BE2C (cell line): ENCODE measurements at regions not wholly inside any gene's neighbourhood (a gene's known extent, or its start where the extent isn't known, plus 50 kb on each side); places are given as distances from the start of the nearest gene placed in this dataset.

ENCODE experiments used
- DNase-seq: peaks from one replicate; pipeline ENCODE4 v3.0.0-alpha.2; 2020
- H3K27me3 ChIP-seq: fragments of 250-450 bp; sonication (Bioruptor Pico); 2 replicates; pipeline ENCODE4 v1.5.1; 2020; ENCODE audit warnings: mild to moderate bottlenecking
- H3K36me3 ChIP-seq: fragments of 250-450 bp; sonication (Bioruptor Pico); 2 replicates; pipeline ENCODE4 v1.5.1; 2020; ENCODE audit warnings: mild to moderate bottlenecking
- H3K4me1 ChIP-seq: fragments of 250-450 bp; sonication (Bioruptor Pico); 2 replicates; pipeline ENCODE4 v1.5.1; 2020
- H3K4me3 ChIP-seq: 2 replicates; pipeline ENCODE4 v1.5.1; 2011; ENCODE audit warnings: low read depth, low read length
- H3K9me3 ChIP-seq: fragments of 250-450 bp; sonication (Bioruptor Pico); 2 replicates; pipeline ENCODE4 v1.5.1; 2020
- TF ChIP-seq, protein P1 (sequence below): IDR thresholded peaks from 2 replicates; pipeline ENCODE4 v1.5.1; 2012; ENCODE audit warnings: mild to moderate bottlenecking, low read depth, low read length

DNA sequence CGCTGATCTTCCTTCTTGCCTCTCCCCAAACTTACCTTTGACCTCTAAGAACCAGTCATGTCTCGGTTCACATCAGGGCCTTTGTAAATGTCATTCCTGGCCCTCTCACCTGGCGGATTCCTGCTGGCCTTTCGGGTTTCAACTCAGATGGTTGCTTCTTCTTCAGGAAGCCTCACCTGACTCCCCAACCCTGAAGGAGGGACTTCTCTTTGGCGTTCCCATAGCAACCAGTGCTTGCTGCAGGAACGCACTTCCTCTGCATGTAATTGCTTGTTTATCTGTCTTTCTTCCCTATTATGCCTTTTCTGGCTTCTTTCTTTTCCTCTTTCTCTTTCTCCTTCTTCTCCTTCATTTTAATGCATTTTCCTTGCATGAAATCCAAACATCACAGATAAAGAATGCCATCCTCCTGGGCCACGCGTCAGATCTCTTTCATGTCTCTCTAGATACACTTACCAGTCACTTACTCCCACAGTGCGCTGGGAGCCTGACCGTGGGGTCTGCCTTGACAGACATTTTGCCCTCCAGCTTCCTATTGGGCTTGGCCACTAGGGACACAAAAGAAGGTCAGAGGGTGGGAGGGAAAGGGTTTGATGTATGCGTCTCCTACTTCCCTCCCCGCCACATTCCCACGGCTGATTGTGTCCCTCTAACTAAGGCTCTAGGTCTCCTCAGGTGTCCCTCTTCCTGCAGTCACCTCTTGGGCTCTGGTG is 295.7 kb upstream of the TSHZ2 start:
- Histone ChIP-seq H3K4me3 (no peak overlapping the region), H3K4me1 (no peaks in the 10 kb centered on the region), H3K36me3 (no peaks in the 10 kb centered on the region), H3K9me3 (no peaks in the 10 kb centered on the region), H3K27me3 (peaks cover 21% of the 10 kb centered on the region)
- DNase-seq: no peak
- TF ChIP-seq, protein P1, sequence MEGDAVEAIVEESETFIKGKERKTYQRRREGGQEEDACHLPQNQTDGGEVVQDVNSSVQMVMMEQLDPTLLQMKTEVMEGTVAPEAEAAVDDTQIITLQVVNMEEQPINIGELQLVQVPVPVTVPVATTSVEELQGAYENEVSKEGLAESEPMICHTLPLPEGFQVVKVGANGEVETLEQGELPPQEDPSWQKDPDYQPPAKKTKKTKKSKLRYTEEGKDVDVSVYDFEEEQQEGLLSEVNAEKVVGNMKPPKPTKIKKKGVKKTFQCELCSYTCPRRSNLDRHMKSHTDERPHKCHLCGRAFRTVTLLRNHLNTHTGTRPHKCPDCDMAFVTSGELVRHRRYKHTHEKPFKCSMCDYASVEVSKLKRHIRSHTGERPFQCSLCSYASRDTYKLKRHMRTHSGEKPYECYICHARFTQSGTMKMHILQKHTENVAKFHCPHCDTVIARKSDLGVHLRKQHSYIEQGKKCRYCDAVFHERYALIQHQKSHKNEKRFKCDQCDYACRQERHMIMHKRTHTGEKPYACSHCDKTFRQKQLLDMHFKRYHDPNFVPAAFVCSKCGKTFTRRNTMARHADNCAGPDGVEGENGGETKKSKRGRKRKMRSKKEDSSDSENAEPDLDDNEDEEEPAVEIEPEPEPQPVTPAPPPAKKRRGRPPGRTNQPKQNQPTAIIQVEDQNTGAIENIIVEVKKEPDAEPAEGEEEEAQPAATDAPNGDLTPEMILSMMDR: no peak

DNA sequence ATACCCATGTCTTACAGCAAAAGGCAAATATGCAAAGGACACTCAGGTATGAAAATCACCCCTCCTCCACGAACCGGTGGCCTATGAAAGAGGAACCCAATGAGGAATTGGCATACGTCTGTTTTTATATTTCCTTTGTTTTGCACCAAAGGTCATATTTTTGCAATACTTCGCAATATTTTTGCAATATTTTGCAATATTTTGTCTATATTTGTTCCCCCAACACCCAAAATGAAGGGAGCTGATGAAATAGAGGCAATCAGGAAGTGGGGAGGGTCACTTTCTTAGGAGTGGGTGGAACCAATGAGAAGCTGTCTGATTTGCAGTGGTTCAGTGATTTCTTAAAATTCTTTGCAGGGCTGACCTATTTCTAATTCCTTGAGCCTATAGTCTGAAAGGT is 296.8 kb upstream of the TSHZ2 start:
- TF ChIP-seq, protein P1: no peak
- Histone ChIP-seq H3K9me3 (no peaks in the 10 kb centered on the region), H3K4me3 (no peak overlapping the region), H3K36me3 (no peaks in the 10 kb centered on the region), H3K27me3 (peaks cover 21% of the 10 kb centered on the region), H3K4me1 (no peaks in the 10 kb centered on the region)
- DNase-seq: no peak

DNA sequence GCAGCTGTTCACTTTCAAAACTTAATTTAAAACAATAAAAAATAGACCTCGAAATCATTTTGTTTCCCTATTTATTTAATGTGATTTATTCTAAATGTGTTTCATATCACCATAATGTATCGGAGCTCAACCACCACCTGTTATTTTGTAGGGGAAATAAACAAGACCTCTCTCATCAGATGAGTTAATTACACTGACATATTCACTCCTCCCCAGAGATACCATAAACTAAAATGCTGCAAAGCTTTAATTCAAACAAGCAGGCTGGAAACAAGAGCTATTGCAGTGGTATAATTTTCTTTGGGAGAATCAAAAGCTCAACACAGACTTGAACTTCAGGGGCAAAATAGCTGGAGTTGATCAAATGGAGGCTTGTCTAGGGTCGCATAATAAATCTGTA is 303.5 kb upstream of the TSHZ2 start:
- Histone ChIP-seq H3K27me3 (no peaks in the 10 kb centered on the region; the same call in 1 of the 2 replicates), H3K4me3 (no peak overlapping the region), H3K36me3 (no peaks in the 10 kb centered on the region), H3K4me1 (no peaks in the 10 kb centered on the region), H3K9me3 (no peaks in the 10 kb centered on the region)
- DNase-seq: no peak
- TF ChIP-seq, protein P1: no peak

DNA sequence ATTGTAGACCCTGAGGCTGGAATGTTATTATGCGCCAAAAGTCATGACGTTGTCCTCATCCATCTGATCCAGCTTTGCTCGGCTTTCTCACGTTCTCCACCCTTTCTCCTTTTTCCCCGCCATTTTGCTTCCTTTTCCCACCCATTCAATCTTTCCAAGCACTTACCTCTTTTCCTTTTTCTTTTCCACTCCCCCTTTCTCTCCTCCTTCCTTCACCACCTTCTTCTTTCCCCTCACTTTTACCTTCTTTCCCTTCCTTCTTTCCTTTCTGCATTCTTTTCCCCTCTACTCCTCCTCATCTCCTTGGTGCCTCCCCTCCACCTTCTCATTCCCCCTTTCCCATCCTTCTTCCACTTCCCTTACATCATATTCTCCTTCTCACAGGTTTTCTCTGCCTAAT is 304.8 kb upstream of the TSHZ2 start:
- H3K36me3 ChIP-seq: no peaks in the 10 kb centered on the region

DNA sequence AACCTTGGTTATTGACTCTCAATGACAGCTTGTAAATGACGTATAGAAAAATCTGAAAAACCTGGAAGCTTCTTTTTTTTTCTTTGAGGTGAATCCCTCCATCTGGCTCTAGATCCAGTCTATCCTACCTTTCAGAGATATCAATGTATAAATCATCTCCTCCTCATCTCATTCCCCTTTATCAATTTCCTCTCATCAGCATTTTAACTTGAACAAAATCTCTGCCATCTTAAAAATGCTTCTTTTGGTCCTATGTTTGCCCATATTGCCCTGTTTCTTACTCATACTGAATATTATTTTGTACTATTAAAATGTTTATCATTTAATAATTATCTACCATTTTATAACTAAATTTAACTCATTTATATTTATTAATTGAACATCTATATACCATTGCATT is 306.7 kb upstream of the TSHZ2 start:
- DNase-seq: no peak
- Histone ChIP-seq H3K4me1 (no peaks in the 10 kb centered on the region), H3K27me3 (no peaks in the 10 kb centered on the region), H3K36me3 (no peaks in the 10 kb centered on the region), H3K4me3 (no peak overlapping the region), H3K9me3 (no peaks in the 10 kb centered on the region)
- TF ChIP-seq, protein P1: no peak

More for the DNA sequence above, 304.8 kb upstream of the TSHZ2 start:
- Histone ChIP-seq H3K4me3 (no peak overlapping the region), H3K4me1 (no peaks in the 10 kb centered on the region), H3K9me3 (no peaks in the 10 kb centered on the region), H3K27me3 (no peaks in the 10 kb centered on the region)
- TF ChIP-seq, protein P1: no peak
- no peak for DNase-seq

DNA sequence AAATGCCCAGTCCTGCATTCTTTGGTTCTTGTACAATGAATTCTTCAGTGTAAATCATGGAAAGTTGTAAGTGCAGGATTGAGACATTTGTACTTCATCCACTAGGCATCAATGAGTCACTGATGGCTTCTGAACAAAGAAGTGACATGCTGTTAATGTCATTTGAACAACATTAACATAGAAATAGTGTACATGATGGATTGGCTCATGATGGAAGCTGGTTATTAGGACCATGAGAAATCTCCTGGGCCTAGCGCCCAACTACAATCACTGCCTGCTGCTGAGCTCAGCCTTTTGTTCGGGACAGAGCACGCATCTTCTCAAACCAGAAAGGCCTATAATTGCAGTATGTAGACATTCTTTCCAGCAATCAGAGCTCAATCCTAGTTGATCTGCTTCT is 316.8 kb upstream of the TSHZ2 start:
- no peaks in the 10 kb centered on the region for H3K4me1 ChIP-seq
- peaks cover 7% of the 10 kb centered on the region for H3K27me3 ChIP-seq
- DNase-seq: no peak
- H3K9me3 ChIP-seq: no peaks in the 10 kb centered on the region
- TF ChIP-seq, protein P1: no peak
- no peaks in the 10 kb centered on the region for H3K36me3 ChIP-seq
- no peak overlapping the region for H3K4me3 ChIP-seq
